A172 (cell line): ENCODE measurements at regions not wholly inside any gene's neighbourhood (a gene's known extent, or its start where the extent isn't known, plus 50 kb on each side); places are given as distances from the start of the nearest gene placed in this dataset.
A peak's percentile ranks its signal among the peaks of the same experiment; 100 is the strongest.

Experiments
- DNase-seq: peaks from one replicate; pipeline ENCODE4 v3.0.0-alpha.2; 2015; ENCODE audit warnings: low spot score

DNA sequence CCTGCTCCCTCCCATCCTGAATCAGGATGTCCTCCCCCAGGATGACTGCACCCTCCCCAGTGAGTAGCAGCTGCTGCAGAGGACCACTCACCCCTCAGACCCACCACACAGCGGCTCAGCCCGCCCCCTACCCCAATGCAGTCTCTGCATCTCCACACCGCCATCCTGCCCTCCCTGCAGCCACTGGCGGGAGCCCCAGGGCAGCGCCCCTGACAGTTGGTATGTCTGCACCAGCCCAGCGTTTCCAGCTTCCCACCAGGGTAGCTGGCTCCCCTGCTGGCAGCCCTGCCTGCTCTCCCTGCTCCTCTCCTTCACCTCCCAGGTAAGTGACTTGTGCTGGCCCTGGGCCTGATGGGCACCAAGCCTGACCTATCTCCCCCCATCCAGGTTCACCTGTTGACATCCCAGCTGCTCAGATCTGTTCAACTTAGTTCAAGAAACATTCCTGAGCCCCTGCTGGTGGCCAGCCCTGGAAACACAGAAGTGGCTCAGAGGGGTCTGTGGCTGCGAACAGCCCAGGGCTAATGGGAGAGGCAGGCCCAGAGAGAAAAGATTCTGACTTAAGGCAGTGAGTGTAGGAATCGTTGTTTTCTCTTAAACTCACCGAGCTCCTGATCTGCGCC is 117.7 kb upstream of the RAB6C start:
- no peak for DNase-seq

DNA sequence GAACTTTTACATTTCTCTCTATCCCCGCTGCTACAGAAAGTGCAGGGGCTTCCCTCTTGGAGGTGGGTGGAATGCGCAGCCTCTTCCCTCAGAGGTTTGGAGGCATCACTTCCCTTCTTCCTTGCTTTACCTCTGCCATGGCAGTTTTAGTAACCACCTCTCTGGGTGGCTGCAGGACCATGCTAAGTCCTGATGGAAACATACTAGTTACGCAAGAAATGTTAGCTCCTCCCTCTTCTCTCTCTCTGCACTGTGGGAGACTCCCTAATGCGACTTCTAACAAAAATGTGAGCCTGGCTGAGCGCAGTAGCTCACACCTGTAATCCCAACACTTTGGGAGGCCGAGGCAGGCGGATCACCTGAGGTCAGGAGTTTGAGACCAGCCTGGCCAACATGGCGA is 116.8 kb upstream of the RAB6C start:
- DNase-seq = no peak

DNA sequence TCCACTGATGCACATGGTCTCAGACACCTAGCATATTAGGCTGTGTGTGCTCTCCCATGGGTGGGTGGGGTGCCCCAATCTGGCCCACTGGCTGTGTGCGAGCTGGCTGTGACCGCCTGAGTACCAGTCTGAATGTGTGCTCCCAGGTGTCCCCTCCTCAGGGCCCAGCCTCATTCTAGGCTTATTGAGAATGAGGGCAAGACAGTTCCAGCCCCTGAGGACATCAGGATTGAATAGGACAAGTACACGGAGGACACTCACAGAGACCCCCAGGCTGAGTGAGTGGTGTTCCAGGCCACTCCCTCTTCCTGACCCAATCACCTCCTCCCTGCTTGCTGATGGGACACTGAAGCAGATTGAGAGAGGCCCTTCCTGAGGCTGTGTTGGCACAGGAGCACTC is 116.1 kb upstream of the RAB6C start:
- no peak for DNase-seq

DNA sequence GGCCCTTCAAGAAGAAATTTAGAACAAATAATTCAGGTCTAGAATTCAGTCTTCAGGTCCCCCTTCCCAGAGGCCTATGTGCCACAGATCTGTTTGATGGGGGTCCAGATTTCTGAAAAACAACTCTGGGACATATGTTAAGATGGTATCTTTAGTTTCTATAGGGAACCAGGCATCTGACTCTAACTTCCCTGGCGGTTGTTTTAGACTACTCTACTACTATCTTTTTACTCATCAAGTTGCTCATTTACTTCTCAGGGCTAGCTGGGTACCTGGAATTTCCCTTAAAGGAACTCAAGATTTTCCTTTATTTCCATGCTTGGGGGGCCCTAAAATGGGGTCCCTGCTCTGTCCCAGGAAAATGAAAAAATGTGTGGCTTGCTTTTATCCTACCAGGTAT is 114.7 kb upstream of the RAB6C start:
- DNase-seq = no peak

DNA sequence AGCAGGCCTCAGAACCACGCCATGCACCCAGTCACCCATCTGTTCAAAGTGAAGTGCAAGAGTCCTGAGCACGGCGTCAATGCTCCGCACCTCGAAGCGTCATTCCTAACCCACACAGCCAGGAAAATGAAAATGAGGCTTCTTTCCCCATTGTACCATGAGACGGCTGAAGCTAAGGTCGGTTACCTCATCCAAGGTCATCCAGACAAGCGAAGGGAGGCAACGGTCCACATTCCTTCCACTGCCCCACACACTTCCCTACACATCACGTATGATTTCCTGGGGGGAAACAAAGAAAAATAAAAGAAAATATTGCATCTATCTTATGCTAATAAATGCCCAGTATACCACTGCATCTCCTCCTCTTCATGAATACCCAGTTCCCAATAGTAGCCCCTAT is 113.5 kb upstream of the RAB6C start:
- DNase-seq = no peak

DNA sequence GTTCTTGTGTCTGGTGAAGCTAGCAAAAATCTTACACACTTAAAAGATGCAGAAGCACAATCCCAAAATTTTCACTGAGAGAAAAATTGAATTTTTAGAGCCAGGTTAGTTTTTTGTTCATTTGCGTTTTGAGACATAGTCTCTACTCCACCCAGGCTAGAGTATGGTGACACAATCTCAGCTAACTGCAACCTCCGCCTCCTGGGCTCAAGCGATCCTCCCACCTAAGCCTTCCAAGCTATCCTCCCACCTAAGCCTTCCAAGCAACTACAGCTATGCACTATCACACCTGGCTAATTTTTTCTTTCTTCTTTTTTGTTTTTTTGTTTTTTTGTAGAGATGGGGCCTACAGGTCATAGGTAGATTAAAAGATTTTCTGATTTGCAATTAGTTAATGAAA is 113.1 kb upstream of the RAB6C start:
- DNase-seq = no peak

DNA sequence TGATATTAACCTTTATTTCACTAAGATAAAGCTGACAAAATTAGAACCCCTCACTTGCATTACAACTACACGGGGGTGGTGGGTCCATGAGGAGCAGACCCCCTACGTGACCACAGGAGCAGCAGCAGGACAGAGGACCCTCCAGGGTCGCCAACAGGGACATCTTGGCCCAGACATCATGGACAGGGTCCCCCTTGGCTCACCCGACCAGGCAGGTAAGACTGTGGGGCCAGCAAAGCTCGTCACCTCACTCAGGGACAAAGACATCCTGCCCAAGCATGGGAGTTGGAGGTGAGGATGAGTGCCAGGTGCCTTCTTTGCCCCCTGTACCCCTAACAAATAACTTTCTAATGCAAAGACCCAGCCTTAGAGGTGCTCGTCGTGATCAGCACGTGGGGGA is 111.3 kb upstream of the RAB6C start:
- no peak for DNase-seq

DNA sequence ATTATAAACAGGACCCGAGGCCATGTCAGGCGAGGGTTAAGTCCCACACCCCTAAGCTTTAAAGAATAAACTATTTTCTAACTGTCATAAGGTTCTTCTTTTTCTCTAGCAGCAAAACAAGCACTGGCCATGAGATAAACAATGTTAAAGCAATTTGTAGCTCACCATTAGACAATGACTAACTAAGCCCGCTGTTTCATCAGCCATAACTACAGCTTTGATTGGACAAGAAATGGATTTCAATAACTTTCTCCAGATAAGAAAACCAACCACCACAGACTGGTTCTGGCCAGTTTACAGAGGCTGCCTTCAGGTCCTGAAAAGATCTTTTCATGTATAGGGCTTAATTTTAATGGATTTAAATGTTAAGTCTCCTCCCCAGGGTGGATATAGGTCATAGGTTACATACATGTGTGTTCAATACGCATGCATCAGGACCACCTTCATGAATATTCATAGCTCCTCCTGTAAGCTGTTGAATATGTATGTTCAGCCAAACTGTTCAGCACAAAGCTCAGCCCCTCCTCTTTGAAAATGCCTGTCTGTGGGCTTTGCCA is 108.7 kb upstream of the RAB6C start:
- DNase-seq = no peak

DNA sequence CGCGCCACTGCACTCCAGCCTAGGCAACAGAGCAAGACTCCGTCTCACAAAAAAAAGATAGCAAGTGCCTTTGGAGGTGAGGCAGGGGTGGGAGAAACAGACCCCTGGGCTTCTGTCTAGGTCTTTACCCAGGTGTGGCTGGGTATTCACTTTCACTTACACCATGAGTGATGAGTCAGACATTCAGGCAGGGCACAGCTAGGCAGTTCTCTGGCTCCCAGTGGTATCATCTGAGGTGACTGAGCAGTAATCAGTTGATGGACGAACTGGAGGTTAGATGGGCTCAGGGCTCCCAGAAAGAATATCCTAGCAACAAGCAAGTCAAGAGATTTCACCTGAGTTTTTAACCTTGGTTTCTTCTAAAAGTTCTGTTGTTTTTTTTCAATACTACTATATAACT is 107.0 kb upstream of the RAB6C start:
- no peak for DNase-seq

DNA sequence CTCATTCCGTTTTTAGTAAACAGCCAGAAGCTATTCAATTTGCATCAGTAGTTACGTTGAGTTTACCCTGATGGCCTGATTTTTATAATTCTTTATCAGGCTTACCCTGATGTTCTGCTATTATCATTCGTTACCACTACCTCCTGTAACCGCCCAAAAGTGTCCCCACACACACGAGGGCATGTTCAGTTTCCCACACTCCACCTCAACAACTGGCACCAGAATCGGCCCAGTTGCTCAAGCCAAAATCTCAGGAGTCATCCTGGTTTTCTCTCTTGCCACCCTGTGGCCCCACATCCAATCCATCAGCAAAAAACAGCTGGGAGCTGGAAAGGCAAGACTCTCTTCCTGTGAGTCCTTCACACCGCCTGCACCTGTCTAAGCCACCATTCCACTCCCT is 102.9 kb upstream of the RAB6C start:
- DNase-seq = no peak

DNA sequence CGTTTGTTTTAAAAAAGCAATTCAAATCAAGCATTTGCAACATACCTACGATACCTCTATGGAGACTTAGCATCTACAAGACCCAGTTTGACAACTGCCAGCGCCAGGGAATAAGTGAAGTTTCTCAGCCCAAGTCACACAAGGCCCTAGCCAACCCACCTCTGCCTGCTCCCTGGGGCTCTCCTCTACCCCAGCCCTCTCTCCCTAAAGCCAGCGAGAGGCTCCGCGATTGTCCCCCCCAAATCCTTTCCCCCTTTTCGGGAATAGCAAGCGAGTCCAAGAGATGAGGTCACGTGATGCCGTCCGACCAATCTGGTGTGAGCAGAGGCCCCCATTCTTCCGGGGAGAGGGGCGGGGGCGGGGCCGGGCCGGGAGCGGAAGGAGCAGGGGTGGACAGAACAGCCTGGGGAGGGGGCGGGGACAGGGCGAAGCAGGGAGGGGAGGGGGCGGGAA is 102.2 kb upstream of the RAB6C start:
- peak; percentile 75 for DNase-seq

DNA sequence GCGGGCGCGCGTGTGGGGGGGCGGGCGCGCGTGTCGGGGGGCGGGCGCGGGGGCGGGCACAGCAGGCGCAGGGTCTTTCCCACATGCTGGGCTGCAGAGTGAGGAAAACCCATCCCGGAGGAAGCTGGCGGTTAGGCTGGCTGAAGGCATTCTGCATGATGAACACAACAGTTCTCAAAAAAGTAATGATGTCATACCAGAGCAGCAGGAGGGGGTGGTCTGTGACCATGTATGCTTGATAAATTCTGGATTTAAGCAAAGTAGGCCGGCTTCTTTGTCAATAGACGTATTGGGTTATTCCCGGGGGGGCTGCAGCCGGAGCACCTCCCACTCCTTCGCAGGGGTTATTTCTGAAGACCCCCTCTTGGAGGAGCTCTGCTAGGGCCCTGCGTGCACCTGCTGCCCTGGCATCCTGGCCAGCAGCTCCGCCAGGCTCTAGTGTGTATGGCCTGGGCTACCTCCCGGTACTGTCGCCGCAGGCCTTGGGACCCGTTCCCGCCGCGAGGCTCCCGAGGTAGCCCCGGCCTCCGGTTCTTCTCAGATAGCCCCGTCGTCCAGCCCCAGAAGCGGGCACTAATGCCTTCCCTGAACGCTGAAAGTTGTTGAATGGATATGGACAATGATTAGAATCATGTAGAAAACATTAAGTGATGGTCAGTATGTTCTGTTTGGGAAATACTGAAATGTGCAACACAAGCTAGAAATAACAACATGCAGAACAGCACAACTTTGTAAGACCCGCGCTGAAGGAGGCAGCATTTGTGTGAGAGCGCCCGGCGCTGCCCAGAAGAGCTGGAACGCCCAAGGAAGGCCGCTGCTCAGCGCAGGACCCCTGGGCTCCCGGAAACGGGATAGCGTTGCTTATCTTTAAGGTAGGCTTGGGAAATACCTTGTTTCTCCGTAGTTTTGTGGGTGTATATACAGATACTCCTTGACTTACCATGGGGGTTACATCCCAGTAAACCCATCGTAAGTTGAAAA is 101.4 kb upstream of the RAB6C start:
- peak; percentile 27 for DNase-seq

DNA sequence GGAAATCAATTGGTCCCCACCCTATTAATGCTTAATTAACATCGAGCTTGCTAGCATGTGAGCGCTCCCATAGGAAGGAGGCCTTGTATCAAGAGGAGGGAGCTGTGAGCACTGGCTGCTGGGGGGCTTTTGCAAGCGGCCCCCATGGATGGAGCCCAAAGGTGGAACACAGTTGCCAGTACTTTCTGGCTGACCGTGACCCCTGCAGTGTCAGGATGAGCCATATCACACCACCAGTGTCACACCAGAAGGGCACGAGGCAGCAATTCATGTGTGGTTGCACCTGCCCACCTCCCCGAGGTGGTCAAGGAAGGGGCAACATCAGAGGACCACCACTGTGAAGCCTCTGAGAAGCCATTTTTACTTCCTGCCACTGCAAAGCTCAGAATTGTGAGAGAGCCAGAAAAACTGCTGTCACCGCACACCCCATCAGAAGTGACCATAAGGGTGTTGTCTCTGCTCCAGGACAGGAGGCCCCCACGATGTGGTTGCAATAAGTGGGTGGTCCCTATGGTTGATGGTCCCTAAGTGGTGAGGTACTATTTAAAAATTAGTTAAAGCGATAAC is 99.8 kb upstream of the RAB6C start:
- no peak for DNase-seq

DNA sequence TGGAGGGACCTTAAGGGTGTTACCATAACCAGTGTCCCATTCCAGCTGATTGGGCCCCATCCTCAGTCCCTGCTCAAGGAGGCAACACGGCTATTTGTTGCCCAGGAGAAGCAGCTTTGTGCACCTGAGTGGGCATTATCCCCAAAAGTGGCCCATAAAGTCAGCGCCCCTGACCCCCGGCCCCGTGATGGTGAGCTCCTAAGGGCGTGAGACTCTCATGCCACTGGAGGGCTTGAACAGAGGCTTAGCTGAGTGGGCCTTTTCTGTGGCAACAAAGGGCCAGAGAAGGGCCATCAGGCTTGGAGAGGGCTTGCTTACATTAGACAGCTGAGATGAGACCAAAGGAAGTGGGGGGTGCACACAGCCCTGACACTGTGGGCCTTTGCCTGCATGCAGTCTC is 99.2 kb upstream of the RAB6C start:
- no peak for DNase-seq

DNA sequence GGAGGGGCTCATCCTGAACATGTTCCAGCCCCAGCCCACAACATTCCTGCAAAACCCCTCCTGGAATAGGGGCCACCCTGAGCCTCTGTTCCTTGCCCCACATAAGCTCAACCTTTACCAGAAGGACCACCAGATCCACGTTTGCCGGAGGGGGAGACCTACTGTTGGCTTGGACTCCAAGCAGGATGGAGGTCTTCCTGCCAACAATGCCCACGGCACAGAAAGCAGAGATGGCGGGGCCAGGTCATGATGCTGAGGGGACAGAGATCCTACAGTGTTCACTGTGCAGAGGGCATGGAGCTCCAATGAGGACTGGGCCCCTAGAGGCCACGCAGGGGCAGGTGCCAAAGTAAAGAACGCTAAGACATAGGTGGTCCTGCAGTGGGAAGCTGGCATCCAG is 98.5 kb upstream of the RAB6C start:
- no peak for DNase-seq

DNA sequence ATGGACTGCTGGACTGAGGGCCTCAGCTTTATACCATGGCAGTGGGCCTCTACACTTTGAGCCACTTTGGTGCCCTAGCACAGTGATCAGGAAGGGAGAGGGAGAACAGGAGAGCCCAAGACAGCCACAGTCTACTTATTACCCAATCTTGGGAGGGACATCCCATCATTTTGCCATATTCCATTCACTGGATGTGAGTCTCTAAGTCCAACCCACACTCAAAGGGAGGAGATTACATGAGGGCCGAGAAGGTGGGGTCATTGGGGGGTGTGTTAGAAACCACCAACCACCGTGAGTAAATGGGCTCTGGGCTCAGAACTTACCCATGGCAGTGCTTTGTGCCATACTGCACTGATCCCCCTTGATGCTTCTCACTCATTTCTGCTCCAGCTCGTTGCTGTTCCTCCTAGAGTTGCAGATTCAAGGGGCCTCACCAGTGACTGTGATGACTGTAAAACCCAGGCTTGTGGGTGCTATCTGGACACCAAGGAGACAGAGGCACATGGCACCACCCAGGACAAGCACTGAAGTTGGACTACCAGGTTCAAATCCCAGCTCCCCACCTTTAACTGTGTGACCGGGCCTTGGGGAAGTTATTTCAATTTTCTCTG is 97.6 kb upstream of the RAB6C start:
- DNase-seq = no peak

DNA sequence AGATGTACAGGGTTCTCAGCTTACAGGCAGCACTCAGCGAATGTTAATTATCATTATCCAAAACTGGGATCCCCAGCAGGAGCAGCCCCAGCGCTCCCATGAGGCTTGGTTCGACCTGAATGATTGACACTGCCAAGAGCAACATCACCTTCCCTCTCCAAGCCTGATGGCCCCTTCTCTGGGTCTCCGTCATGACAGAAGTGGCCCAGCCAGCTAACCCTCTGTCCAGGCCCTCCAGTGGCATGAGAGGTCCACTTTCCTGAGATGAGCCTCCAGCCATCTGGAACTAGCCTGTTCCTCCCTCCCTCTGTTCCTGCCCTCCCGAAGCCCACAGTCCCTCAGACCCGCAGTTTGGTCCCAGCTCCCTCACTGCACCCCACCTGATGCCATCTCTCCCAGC is 97.0 kb upstream of the RAB6C start:
- DNase-seq = no peak

DNA sequence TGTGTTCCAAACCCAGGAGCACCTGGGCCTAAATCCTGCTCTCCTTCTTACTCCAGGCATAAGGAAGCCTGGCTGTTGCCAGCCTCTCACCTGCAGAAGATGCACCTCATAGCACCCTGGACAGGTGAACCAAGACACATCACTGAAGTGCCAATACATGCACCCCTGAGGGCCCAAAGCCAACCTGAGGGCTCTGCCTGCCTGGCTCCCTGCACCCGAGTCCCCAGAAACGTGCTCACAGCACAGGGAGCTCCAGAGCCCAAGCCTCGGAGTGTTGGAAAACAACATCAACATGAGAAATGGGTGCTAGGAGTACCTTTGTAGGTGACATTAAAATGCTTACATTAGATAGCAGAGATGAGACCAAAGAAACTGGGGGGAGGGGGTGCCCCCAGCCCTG is 96.3 kb upstream of the RAB6C start:
- DNase-seq = no peak

DNA sequence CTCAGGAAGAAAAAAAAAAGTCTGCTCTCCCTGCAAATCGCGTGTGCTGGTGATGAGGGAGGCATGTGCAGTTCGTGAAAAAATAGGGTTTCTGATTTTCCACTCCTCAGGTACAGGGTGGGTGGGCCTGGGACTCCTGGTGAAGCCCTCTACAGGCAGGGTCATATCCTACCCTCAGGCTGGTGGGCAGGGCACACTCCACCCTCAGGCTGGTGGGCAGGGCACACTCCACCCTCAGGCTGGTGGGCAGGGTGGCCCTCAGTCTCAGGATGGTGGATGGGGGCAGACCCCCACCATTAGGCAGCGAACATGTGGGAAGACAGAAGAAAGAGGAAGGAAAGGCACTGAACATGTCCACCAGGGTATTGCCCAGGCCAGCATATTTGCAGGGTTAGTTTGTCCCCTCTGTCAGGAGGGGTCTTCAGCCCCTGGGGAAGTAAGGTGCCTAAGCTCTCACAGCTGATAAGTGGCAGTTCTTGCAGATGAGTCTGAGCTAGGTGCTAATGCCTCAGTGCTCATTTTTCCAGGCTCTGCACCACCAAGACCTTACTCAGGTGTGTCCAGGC is 95.2 kb upstream of the RAB6C start:
- DNase-seq = no peak

DNA sequence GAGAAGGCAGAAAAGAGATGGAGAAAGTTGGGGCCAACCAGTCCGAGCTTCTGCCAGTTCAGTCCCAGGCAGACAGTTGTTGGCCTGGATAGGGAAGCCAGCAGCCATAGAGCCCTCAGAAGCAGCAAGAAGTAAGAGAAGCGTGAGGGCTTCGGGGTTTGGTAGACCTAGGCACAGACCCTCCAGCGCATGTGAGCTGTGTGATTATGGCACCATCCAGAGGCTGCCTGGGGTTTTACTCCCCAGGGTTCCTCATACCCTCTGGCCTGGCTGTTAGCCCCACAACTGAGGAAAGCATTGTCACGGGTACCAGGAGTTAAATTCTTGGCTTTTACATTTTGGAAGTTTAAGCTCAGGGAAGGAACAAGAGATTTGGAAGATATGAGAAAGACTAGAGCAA is 93.7 kb upstream of the RAB6C start:
- no peak for DNase-seq

DNA sequence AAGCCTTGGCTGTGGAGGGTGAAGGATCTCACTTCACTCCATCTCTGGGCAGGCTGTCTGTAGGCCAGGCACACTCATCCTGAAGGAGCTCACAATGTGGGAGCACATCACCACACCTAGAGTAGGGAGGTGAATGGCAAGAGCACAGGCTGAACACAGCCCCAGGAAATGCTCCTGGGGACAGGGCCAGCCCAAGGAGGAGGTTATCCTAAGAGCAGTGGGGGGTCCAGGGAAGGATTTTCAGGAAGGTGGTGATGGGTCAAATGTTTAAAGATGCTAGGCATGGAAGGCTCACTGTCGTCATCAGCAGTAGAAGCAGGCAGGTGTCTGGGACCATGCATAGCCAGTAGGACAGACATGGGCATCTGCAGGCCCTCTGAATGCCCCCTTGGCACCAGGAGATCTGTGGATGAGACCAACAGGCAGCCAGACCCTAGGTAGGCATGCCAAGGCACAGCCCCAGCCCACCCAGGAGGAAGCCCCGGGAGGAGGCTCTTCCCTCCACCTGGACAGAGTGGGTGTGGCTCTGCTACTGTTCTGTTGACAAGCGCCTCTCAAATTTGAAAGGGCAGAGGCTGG is 91.7 kb upstream of the RAB6C start:
- DNase-seq = no peak

DNA sequence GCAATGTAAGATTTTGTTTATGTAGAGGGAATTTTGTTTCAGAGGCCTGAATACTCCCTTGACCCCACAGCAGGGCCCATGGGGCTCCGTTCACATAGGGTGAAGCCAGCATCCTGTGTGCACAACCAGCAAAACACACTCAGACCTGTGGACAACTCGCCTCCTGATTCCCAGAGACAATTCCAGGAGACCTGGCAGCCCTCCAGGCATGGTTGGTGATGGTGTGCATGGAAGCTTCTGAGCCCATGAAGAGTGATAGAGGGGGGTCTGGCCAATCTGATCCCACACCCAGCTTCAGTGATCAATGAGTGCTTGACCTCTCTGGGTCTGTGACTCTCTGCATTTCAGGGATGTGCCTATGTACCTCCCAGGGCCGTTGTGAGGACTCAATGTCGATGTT is 91.0 kb upstream of the RAB6C start:
- no peak for DNase-seq
